ENCODE measurements at regions not wholly inside any gene's neighbourhood (a gene's known extent, or its start where the extent isn't known, plus 50 kb on each side); places are given as distances from the start of the nearest gene placed in this dataset.

DNA sequence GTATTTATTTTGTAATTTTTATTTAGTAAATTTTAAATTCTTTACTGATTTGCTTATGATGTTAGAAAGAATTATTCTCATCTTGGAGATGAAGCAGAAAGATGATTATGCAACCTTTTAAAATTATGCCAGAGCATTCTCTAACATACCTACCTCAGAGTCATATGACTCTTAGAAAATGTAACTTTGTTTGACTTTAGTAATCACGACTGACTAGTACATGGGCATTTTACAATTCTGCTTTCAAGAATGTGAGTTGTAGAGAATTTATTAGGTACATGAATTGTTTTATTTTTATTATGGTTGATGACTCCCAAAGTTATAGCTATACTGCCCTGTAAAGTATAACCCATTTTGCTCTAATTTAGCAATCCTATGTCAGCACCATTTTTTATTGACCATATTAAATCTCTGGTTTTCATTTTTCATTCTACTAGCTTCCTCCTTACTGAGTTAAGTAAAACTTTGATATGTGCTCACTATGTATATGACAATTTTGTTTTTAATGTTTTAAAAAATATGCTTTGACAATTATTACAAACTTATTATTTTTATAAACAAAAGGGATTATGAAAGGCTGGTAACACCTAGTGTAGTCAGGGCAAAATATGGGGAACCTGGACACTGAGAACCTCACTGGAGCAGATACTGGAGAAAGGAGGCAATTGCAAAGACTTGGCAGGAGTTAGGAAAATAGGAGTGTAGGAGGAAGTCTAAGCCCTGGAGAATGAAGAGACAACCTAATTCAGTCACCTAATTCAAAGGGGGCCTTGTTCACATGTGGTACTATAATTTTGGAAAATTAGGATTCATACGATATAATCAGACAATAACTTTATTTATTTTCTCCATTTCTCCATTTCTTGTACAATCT lies 249.7 kb upstream of the DAB2 start:
- no peak overlapping the region for H3K9ac ChIP-seq (ENCODE audit: insufficient read depth, low read length)
- H2AFZ ChIP-seq (ENCODE audit: low read length), result no peak overlapping the region
- no peak for DNase-seq (ENCODE audit: low read depth in 2 of 2)
- no peak overlapping the region for H3K27ac ChIP-seq (ENCODE audit: insufficient read depth, low read length)
- no peaks in the 10 kb centered on the region for H4K20me1 ChIP-seq (ENCODE audit: control insufficient read depth, extremely low read depth, insufficient read depth, low read length)
- H3K79me2 ChIP-seq (ENCODE audit: control insufficient read depth, insufficient read depth, low read length), result no peaks in the 10 kb centered on the region
- H3K4me2 ChIP-seq (ENCODE audit: extremely low read depth, insufficient read depth, low read length), result no peak overlapping the region
- H3K4me3 ChIP-seq (replicated peaks in 1 of 4; ENCODE audit: control extremely low read depth in 1 of 4, insufficient read depth in 1 of 4, low read depth in 3 of 4, low read length in 4 of 4), result no peak overlapping the region
- no peaks in the 10 kb centered on the region for H3K4me1 ChIP-seq (ENCODE audit: control insufficient read depth, extremely low read depth, insufficient read depth, low read length)
- no peaks in the 10 kb centered on the region for H3K27me3 ChIP-seq (ENCODE audit: control insufficient read depth, insufficient read depth, low read length)
- TF ChIP-seq EZH2 (IDR thresholded peaks at IDR 0.05; ENCODE audit: low read length, missing control alignments) (no peak), CTCF (conservative IDR thresholded peaks at IDR 0.05 in 1 of 2, IDR thresholded peaks at IDR 0.05 in 1 of 2; ENCODE audit: low read depth in 1 of 2, low read length in 2 of 2) (no peak)
- H3K9me3 ChIP-seq (ENCODE audit: control insufficient read depth, insufficient read depth, low read depth, low read length), result no peaks in the 10 kb centered on the region
- no peaks in the 10 kb centered on the region for H3K36me3 ChIP-seq (ENCODE audit: control insufficient read depth, insufficient read depth, low read length)

DNA sequence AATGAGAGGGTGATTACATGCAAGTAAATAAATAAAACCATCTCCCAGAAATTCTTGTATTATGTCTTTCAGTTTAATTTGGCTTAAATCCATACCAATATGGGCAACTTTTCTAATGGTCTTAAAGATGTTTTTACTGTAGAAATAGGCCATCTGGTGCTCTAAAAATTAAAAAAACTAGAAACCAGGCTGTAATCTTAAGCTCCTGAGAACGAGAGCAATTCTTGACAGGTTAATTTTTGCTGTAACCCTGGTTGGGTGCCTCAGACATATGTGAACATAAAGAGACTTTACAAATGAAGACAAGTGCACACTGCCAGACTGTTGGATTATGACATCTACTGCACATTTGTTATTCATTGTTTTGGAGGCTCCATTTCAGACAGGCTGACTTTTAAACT lies 246.8 kb upstream of the DAB2 start:
- no peaks in the 10 kb centered on the region for H3K9me3 ChIP-seq (ENCODE audit: control insufficient read depth, insufficient read depth, low read depth, low read length)
- H3K4me1 ChIP-seq (ENCODE audit: control insufficient read depth, extremely low read depth, insufficient read depth, low read length), result no peaks in the 10 kb centered on the region
- DNase-seq (ENCODE audit: low read depth in 2 of 2), result peak; percentile 9 to 14
- TF ChIP-seq EZH2 (IDR thresholded peaks at IDR 0.05; ENCODE audit: low read length, missing control alignments), result no peak
- no peak for TF ChIP-seq CTCF (conservative IDR thresholded peaks at IDR 0.05 in 1 of 2, IDR thresholded peaks at IDR 0.05 in 1 of 2; ENCODE audit: low read depth in 1 of 2, low read length in 2 of 2)
- H3K4me3 ChIP-seq (replicated peaks in 1 of 4; ENCODE audit: control extremely low read depth in 1 of 4, insufficient read depth in 1 of 4, low read depth in 3 of 4, low read length in 4 of 4), result no peak overlapping the region
- H3K27ac ChIP-seq (ENCODE audit: insufficient read depth, low read length), result no peak overlapping the region
- no peaks in the 10 kb centered on the region for H3K36me3 ChIP-seq (ENCODE audit: control insufficient read depth, insufficient read depth, low read length)
- no peak overlapping the region for H2AFZ ChIP-seq (ENCODE audit: low read length)
- H4K20me1 ChIP-seq (ENCODE audit: control insufficient read depth, extremely low read depth, insufficient read depth, low read length), result no peaks in the 10 kb centered on the region
- H3K79me2 ChIP-seq (ENCODE audit: control insufficient read depth, insufficient read depth, low read length), result no peaks in the 10 kb centered on the region
- no peak overlapping the region for H3K9ac ChIP-seq (ENCODE audit: insufficient read depth, low read length)
- no peak overlapping the region for H3K4me2 ChIP-seq (ENCODE audit: extremely low read depth, insufficient read depth, low read length)
- no peaks in the 10 kb centered on the region for H3K27me3 ChIP-seq (ENCODE audit: control insufficient read depth, insufficient read depth, low read length)

DNA sequence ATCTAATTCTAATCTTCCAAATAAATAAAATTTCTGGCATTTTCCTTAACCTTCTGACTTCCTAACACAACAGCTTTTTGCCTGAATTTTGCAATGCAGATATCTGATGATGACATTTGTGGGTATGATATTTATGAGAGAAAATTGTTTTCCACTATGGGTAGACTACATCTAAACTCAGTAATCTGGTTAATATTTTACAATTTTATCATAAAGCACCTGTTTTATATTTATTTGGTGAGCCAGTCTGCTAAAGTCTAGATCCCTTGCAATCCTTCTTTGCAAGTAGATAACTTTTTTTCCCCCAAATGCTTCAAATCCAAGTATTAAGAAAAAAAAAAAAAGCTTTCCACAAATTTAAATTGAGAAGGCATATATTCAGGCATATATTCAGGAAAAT lies 246.2 kb upstream of the DAB2 start:
- TF ChIP-seq CTCF (conservative IDR thresholded peaks at IDR 0.05 in 1 of 2, IDR thresholded peaks at IDR 0.05 in 1 of 2; ENCODE audit: low read depth in 1 of 2, low read length in 2 of 2), result no peak
- TF ChIP-seq EZH2 (IDR thresholded peaks at IDR 0.05; ENCODE audit: low read length, missing control alignments), result no peak
- Histone ChIP-seq H2AFZ (ENCODE audit: low read length) (no peak overlapping the region), H3K4me3 (replicated peaks in 1 of 4; ENCODE audit: control extremely low read depth in 1 of 4, insufficient read depth in 1 of 4, low read depth in 3 of 4, low read length in 4 of 4) (no peak overlapping the region), H4K20me1 (ENCODE audit: control insufficient read depth, extremely low read depth, insufficient read depth, low read length) (no peaks in the 10 kb centered on the region), H3K9me3 (ENCODE audit: control insufficient read depth, insufficient read depth, low read depth, low read length) (no peaks in the 10 kb centered on the region), H3K4me1 (ENCODE audit: control insufficient read depth, extremely low read depth, insufficient read depth, low read length) (no peaks in the 10 kb centered on the region), H3K9ac (ENCODE audit: insufficient read depth, low read length) (no peak overlapping the region), H3K27me3 (ENCODE audit: control insufficient read depth, insufficient read depth, low read length) (no peaks in the 10 kb centered on the region), H3K27ac (ENCODE audit: insufficient read depth, low read length) (no peak overlapping the region), H3K36me3 (ENCODE audit: control insufficient read depth, insufficient read depth, low read length) (no peaks in the 10 kb centered on the region), H3K79me2 (ENCODE audit: control insufficient read depth, insufficient read depth, low read length) (no peaks in the 10 kb centered on the region), H3K4me2 (ENCODE audit: extremely low read depth, insufficient read depth, low read length) (no peak overlapping the region)
- DNase-seq (ENCODE audit: low read depth in 2 of 2), result no peak

Data from fibroblast of lung (primary cell).